ENCODE measurements at regions not wholly inside any gene's neighbourhood (a gene's known extent, or its start where the extent isn't known, plus 50 kb on each side); places are given as distances from the start of the nearest gene placed in this dataset.

- 0 out of 2 replicates have a peak, but pooled peaks have one; percentile 65 for TF ChIP-seq ZNF839 (CRISPR knock-in tag; IDR thresholded peaks at IDR 0.05; ENCODE audit: borderline replicate concordance)
- TF ChIP-seq ZFY (CRISPR knock-in tag; IDR thresholded peaks at IDR 0.05), result peak; percentile 85
- TF ChIP-seq, protein P1, sequence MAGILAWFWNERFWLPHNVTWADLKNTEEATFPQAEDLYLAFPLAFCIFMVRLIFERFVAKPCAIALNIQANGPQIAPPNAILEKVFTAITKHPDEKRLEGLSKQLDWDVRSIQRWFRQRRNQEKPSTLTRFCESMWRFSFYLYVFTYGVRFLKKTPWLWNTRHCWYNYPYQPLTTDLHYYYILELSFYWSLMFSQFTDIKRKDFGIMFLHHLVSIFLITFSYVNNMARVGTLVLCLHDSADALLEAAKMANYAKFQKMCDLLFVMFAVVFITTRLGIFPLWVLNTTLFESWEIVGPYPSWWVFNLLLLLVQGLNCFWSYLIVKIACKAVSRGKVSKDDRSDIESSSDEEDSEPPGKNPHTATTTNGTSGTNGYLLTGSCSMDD (CRISPR knock-in tag; IDR thresholded peaks at IDR 0.05), result no peak
- peak; percentile 66; the same call in 1 of the 2 replicates for TF ChIP-seq MAX (IDR thresholded peaks at IDR 0.05)
- 0 out of 2 replicates have a peak, but pooled peaks have one; percentile 17 for TF ChIP-seq DR1 (CRISPR knock-in tag; IDR thresholded peaks at IDR 0.05)
- peak; percentile 34; the same call in 1 of the 2 replicates for TF ChIP-seq ZNF770 (CRISPR knock-in tag; IDR thresholded peaks at IDR 0.05)
- TF ChIP-seq REL (CRISPR knock-in tag; conservative IDR thresholded peaks at IDR 0.05), result 0 out of 2 replicates have a peak, but pooled peaks have one; percentile 21
- no peak for TF ChIP-seq HMGA1 (CRISPR knock-in tag; conservative IDR thresholded peaks at IDR 0.05)
- TF ChIP-seq ZSCAN20 (CRISPR knock-in tag; IDR thresholded peaks at IDR 0.05; ENCODE audit: borderline replicate concordance), result no peak
- TF ChIP-seq ZC3H4 (CRISPR knock-in tag; IDR thresholded peaks at IDR 0.05; ENCODE audit: borderline replicate concordance), result no peak
- peak; percentile 60 for TF ChIP-seq SKI (IDR thresholded peaks at IDR 0.05; ENCODE audit: partially characterized antibody)
- TF ChIP-seq ZFP82 (CRISPR knock-in tag; IDR thresholded peaks at IDR 0.05; ENCODE audit: borderline replicate concordance), result no peak
- no peak for TF ChIP-seq ZNF589 (CRISPR knock-in tag; conservative IDR thresholded peaks at IDR 0.05)
- peak; percentile 43; the same call in 1 of the 2 replicates for TF ChIP-seq GABPB1 (CRISPR knock-in tag; IDR thresholded peaks at IDR 0.05)
- no peak for TF ChIP-seq ZNF3 (CRISPR knock-in tag; IDR thresholded peaks at IDR 0.05)
- no peak for TF ChIP-seq ZC3H13 (CRISPR knock-in tag; IDR thresholded peaks at IDR 0.05)
- TF ChIP-seq ZNF570 (CRISPR knock-in tag; IDR thresholded peaks at IDR 0.05; ENCODE audit: borderline replicate concordance), result no peak
- TF ChIP-seq ZNF782 (CRISPR knock-in tag; IDR thresholded peaks at IDR 0.05; ENCODE audit: borderline replicate concordance), result 0 out of 2 replicates have a peak, but pooled peaks have one; percentile 33
- TF ChIP-seq RARA (CRISPR knock-in tag; IDR thresholded peaks at IDR 0.05), result peak; percentile 72
- TF ChIP-seq ZBTB20 (CRISPR knock-in tag; IDR thresholded peaks at IDR 0.05; ENCODE audit: borderline replicate concordance, low read depth), result no peak
- 0 out of 2 replicates have a peak, but pooled peaks have one; percentile 13 for TF ChIP-seq FOXK1 (CRISPR knock-in tag; IDR thresholded peaks at IDR 0.05; ENCODE audit: borderline replicate concordance, low read depth)
- 0 out of 2 replicates have a peak, but pooled peaks have one; percentile 67 for TF ChIP-seq ZNF747 (CRISPR knock-in tag; IDR thresholded peaks at IDR 0.05; ENCODE audit: borderline replicate concordance)
- TF ChIP-seq, protein P2, sequence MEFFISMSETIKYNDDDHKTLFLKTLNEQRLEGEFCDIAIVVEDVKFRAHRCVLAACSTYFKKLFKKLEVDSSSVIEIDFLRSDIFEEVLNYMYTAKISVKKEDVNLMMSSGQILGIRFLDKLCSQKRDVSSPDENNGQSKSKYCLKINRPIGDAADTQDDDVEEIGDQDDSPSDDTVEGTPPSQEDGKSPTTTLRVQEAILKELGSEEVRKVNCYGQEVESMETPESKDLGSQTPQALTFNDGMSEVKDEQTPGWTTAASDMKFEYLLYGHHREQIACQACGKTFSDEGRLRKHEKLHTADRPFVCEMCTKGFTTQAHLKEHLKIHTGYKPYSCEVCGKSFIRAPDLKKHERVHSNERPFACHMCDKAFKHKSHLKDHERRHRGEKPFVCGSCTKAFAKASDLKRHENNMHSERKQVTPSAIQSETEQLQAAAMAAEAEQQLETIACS (CRISPR knock-in tag; IDR thresholded peaks at IDR 0.05), result no peak
- peak; percentile 59; the same call in 1 of the 2 replicates for TF ChIP-seq PPARG (CRISPR knock-in tag; conservative IDR thresholded peaks at IDR 0.05)
- TF ChIP-seq REXO4 (CRISPR knock-in tag; IDR thresholded peaks at IDR 0.05; ENCODE audit: borderline replicate concordance), result no peak
Measured at GRCh38 chr6:43856005-43856765, 86.2 kb downstream of the VEGFA start (continued).
